ENCODE measurements at regions not wholly inside any gene's neighbourhood (a gene's known extent, or its start where the extent isn't known, plus 50 kb on each side); places are given as distances from the start of the nearest gene placed in this dataset.

- no peak overlapping the region for H2AK5ac ChIP-seq (ENCODE audit: low read depth, low read length)
- no peak overlapping the region for H3K4ac ChIP-seq (ENCODE audit: low read length)
- no peak overlapping the region for H2BK12ac ChIP-seq (ENCODE audit: low read length)
- H3K4me1 ChIP-seq (ENCODE audit: control insufficient read depth in 2 of 2, insufficient read depth in 1 of 2, low read depth in 1 of 2, low read length in 2 of 2) = peaks cover 6 to 9% of the 10 kb centered on the region in 2 donors
- no peak overlapping the region for H4K8ac ChIP-seq (ENCODE audit: low read depth, low read length)
- H2BK15ac ChIP-seq (ENCODE audit: low read length) = no peak overlapping the region
- H3K18ac ChIP-seq (ENCODE audit: low read length) = no peak overlapping the region
- no peak overlapping the region for H2BK5ac ChIP-seq (ENCODE audit: low read length)
- H2AFZ ChIP-seq (ENCODE audit: low read length) = peak overlapping the region; percentile 33
- H3K23ac ChIP-seq (ENCODE audit: low read depth, low read length, poor library complexity) = no peak overlapping the region
- no peak overlapping the region for H3K9ac ChIP-seq (ENCODE audit: low read depth, low read length, poor library complexity)
- H4K91ac ChIP-seq (ENCODE audit: low read depth, low read length, poor library complexity) = no peak overlapping the region
- H2BK120ac ChIP-seq (ENCODE audit: low read depth, low read length) = no peak overlapping the region
- H3K4me3 ChIP-seq (ENCODE audit: low read length in 2 of 2) = no peak overlapping the region
- peak overlapping the region; percentile 44 for H3K27ac ChIP-seq (replicated peaks; ENCODE audit: low read length)
- H3K27me3 ChIP-seq (ENCODE audit: control insufficient read depth in 3 of 3, insufficient read depth in 3 of 3, low read depth in 1 of 3, low read length in 3 of 3) = no peaks in the 10 kb centered on the region
- no peak overlapping the region for H3K4me2 ChIP-seq (ENCODE audit: insufficient read depth, low read length, poor library complexity, severe bottlenecking)
- no peaks in the 10 kb centered on the region for H3K9me3 ChIP-seq (replicated peaks in 1 of 2; ENCODE audit: control insufficient read depth in 2 of 2, insufficient read depth in 1 of 2, low read depth in 1 of 2, low read length in 2 of 2)
- H3K79me1 ChIP-seq (ENCODE audit: low read depth, low read length) = no peaks in the 10 kb centered on the region
- peak; percentile 44 for DNase-seq (ENCODE audit: low spot score)
- WGBS, 2 donors (ENCODE audit: extremely low coverage in 2 of 2, insufficient read length in 2 of 2, insufficient replicate concordance in 1 of 2) = no CpG with 5 or more reads among the region's 5 CpGs
- H3K36me3 ChIP-seq (replicated peaks in 1 of 2; ENCODE audit: control insufficient read depth in 2 of 2, insufficient read depth in 2 of 2, low read length in 2 of 2) = no peaks in the 10 kb centered on the region
- H3K14ac ChIP-seq (ENCODE audit: low read length) = no peak overlapping the region
Measured at GRCh38 chr14:56057071-56057741, 61.0 kb upstream of the PELI2 start.

GRCh38 chr14:56057767-56058166, 60.4 kb upstream of the PELI2 start:
- Histone ChIP-seq H4K8ac (ENCODE audit: low read depth, low read length) (no peak overlapping the region), H3K14ac (ENCODE audit: low read length) (no peak overlapping the region), H3K27ac (replicated peaks; ENCODE audit: low read length) (no peak overlapping the region), H3K36me3 (replicated peaks in 1 of 2; ENCODE audit: control insufficient read depth in 2 of 2, insufficient read depth in 2 of 2, low read length in 2 of 2) (no peaks in the 10 kb centered on the region), H2BK12ac (ENCODE audit: low read length) (no peak overlapping the region), H2BK15ac (ENCODE audit: low read length) (no peak overlapping the region), H2BK5ac (ENCODE audit: low read length) (no peak overlapping the region), H2BK120ac (ENCODE audit: low read depth, low read length) (no peak overlapping the region), H3K18ac (ENCODE audit: low read length) (no peak overlapping the region), H3K4me2 (ENCODE audit: insufficient read depth, low read length, poor library complexity, severe bottlenecking) (no peak overlapping the region), H3K9ac (ENCODE audit: low read depth, low read length, poor library complexity) (no peak overlapping the region), H3K4ac (ENCODE audit: low read length) (no peak overlapping the region), H3K23ac (ENCODE audit: low read depth, low read length, poor library complexity) (no peak overlapping the region), H2AK5ac (ENCODE audit: low read depth, low read length) (no peak overlapping the region), H3K4me1 (ENCODE audit: control insufficient read depth in 2 of 2, insufficient read depth in 1 of 2, low read depth in 1 of 2, low read length in 2 of 2) (peaks cover 6 to 9% of the 10 kb centered on the region in 2 donors), H3K79me1 (ENCODE audit: low read depth, low read length) (no peaks in the 10 kb centered on the region), H3K27me3 (ENCODE audit: control insufficient read depth in 3 of 3, insufficient read depth in 3 of 3, low read depth in 1 of 3, low read length in 3 of 3) (no peaks in the 10 kb centered on the region), H3K4me3 (ENCODE audit: low read length in 2 of 2) (no peak overlapping the region), H4K91ac (ENCODE audit: low read depth, low read length, poor library complexity) (no peak overlapping the region), H2AFZ (ENCODE audit: low read length) (peak overlapping the region; percentile 33), H3K9me3 (replicated peaks in 1 of 2; ENCODE audit: control insufficient read depth in 2 of 2, insufficient read depth in 1 of 2, low read depth in 1 of 2, low read length in 2 of 2) (no peaks in the 10 kb centered on the region)
- no CpG with 5 or more reads among the region's 5 CpGs for WGBS, 2 donors (ENCODE audit: extremely low coverage in 2 of 2, insufficient read length in 2 of 2, insufficient replicate concordance in 1 of 2)
- no peak for DNase-seq (ENCODE audit: low spot score)

- H3K79me1 ChIP-seq (ENCODE audit: low read depth, low read length) = no peaks in the 10 kb centered on the region
- H3K4me1 ChIP-seq (ENCODE audit: control insufficient read depth in 2 of 2, insufficient read depth in 1 of 2, low read depth in 1 of 2, low read length in 2 of 2) = peaks cover 6 to 9% of the 10 kb centered on the region in 2 donors
- no peak overlapping the region for H4K8ac ChIP-seq (ENCODE audit: low read depth, low read length)
- no peak overlapping the region for H3K23ac ChIP-seq (ENCODE audit: low read depth, low read length, poor library complexity)
- no peak overlapping the region for H3K4me2 ChIP-seq (ENCODE audit: insufficient read depth, low read length, poor library complexity, severe bottlenecking)
- no peaks in the 10 kb centered on the region for H3K9me3 ChIP-seq (replicated peaks in 1 of 2; ENCODE audit: control insufficient read depth in 2 of 2, insufficient read depth in 1 of 2, low read depth in 1 of 2, low read length in 2 of 2)
- H2AFZ ChIP-seq (ENCODE audit: low read length) = no peak overlapping the region
- no peak overlapping the region for H2BK120ac ChIP-seq (ENCODE audit: low read depth, low read length)
- H2AK5ac ChIP-seq (ENCODE audit: low read depth, low read length) = peak overlapping the region; percentile 11
- no CpG with 5 or more reads among the region's 4 CpGs for WGBS, 2 donors (ENCODE audit: extremely low coverage in 2 of 2, insufficient read length in 2 of 2, insufficient replicate concordance in 1 of 2)
- H3K27me3 ChIP-seq (ENCODE audit: control insufficient read depth in 3 of 3, insufficient read depth in 3 of 3, low read depth in 1 of 3, low read length in 3 of 3) = no peaks in the 10 kb centered on the region
- H3K4ac ChIP-seq (ENCODE audit: low read length) = no peak overlapping the region
- no peak overlapping the region for H2BK5ac ChIP-seq (ENCODE audit: low read length)
- no peak overlapping the region for H3K9ac ChIP-seq (ENCODE audit: low read depth, low read length, poor library complexity)
- H3K27ac ChIP-seq (replicated peaks; ENCODE audit: low read length) = no peak overlapping the region
- H2BK15ac ChIP-seq (ENCODE audit: low read length) = peak overlapping the region; percentile 29
- H3K4me3 ChIP-seq (ENCODE audit: low read length in 2 of 2) = no peak overlapping the region
- no peak overlapping the region for H3K14ac ChIP-seq (ENCODE audit: low read length)
- DNase-seq (ENCODE audit: low spot score) = no peak
- H3K18ac ChIP-seq (ENCODE audit: low read length) = no peak overlapping the region
- no peak overlapping the region for H2BK12ac ChIP-seq (ENCODE audit: low read length)
- H3K36me3 ChIP-seq (replicated peaks in 1 of 2; ENCODE audit: control insufficient read depth in 2 of 2, insufficient read depth in 2 of 2, low read length in 2 of 2) = no peaks in the 10 kb centered on the region
- H4K91ac ChIP-seq (ENCODE audit: low read depth, low read length, poor library complexity) = no peak overlapping the region
Measured at GRCh38 chr14:56059054-56059453, 59.2 kb upstream of the PELI2 start.

GRCh38 chr14:56061051-56061450, 57.2 kb upstream of the PELI2 start:
- Histone ChIP-seq H2AFZ (ENCODE audit: low read length) (no peak overlapping the region), H2BK12ac (ENCODE audit: low read length) (no peak overlapping the region), H2AK5ac (ENCODE audit: low read depth, low read length) (no peak overlapping the region), H3K27me3 (ENCODE audit: control insufficient read depth in 3 of 3, insufficient read depth in 3 of 3, low read depth in 1 of 3, low read length in 3 of 3) (no peaks in the 10 kb centered on the region), H3K27ac (replicated peaks; ENCODE audit: low read length) (no peak overlapping the region), H3K14ac (ENCODE audit: low read length) (no peak overlapping the region), H3K23ac (ENCODE audit: low read depth, low read length, poor library complexity) (no peak overlapping the region), H3K36me3 (replicated peaks in 1 of 2; ENCODE audit: control insufficient read depth in 2 of 2, insufficient read depth in 2 of 2, low read length in 2 of 2) (no peaks in the 10 kb centered on the region), H3K4me2 (ENCODE audit: insufficient read depth, low read length, poor library complexity, severe bottlenecking) (no peak overlapping the region), H2BK5ac (ENCODE audit: low read length) (no peak overlapping the region), H4K8ac (ENCODE audit: low read depth, low read length) (no peak overlapping the region), H3K4ac (ENCODE audit: low read length) (no peak overlapping the region), H3K4me3 (ENCODE audit: low read length in 2 of 2) (no peak overlapping the region), H3K9ac (ENCODE audit: low read depth, low read length, poor library complexity) (no peak overlapping the region), H4K91ac (ENCODE audit: low read depth, low read length, poor library complexity) (no peak overlapping the region), H3K4me1 (ENCODE audit: control insufficient read depth in 2 of 2, insufficient read depth in 1 of 2, low read depth in 1 of 2, low read length in 2 of 2) (peaks cover 0 to 9% of the 10 kb centered on the region in 2 donors), H3K79me1 (ENCODE audit: low read depth, low read length) (no peaks in the 10 kb centered on the region), H3K9me3 (replicated peaks in 1 of 2; ENCODE audit: control insufficient read depth in 2 of 2, insufficient read depth in 1 of 2, low read depth in 1 of 2, low read length in 2 of 2) (no peaks in the 10 kb centered on the region), H3K18ac (ENCODE audit: low read length) (no peak overlapping the region), H2BK120ac (ENCODE audit: low read depth, low read length) (no peak overlapping the region), H2BK15ac (ENCODE audit: low read length) (no peak overlapping the region)
- no CpG with 5 or more reads among the region's 4 CpGs for WGBS, 2 donors (ENCODE audit: extremely low coverage in 2 of 2, insufficient read length in 2 of 2, insufficient replicate concordance in 1 of 2)
- no peak for DNase-seq (ENCODE audit: low spot score)
